Heart left ventricle (tissue), 13 donors: ENCODE measurements at regions not wholly inside any gene's neighbourhood (a gene's known extent, or its start where the extent isn't known, plus 50 kb on each side); places are given as distances from the start of the nearest gene placed in this dataset.

Source experiments
- POLR2A ChIP-seq, 2 donors: fragments of 450-650 bp; IDR thresholded peaks; one replicate each; pipeline ENCODE4 v1.6.1; 2017; ENCODE audit warnings: antibody characterized with exemption in 2 of 2, mild to moderate bottlenecking in 2 of 2, moderate library complexity in 2 of 2
- TF ChIP-seq, protein P1 (sequence below), 12 donors: fragments of 200-600 bp; sonication (generic) in 4 of 12; IDR thresholded peaks; one replicate each; pipeline versions ENCODE4 v1.5.0 to v1.8.0; 2018 to 2022; ENCODE audit warnings: antibody characterized with exemption in 12 of 12, mild to moderate bottlenecking in 5 of 12
- donor health status: ischemic (EF 13 %, LVEDD 7.1; RV severe dilation, severe dysfunction).
- donor health status: DM: no; HTN: yes; CAD: no.
- donor health status: DM: no; HTN: no; CAD: no.
- donor health status: ischemic (EF 25% LVEDD 6.9; RV normal size, moderate dysfunction).
- donor health status: ischemic (EF 25% LVEDD 5.7; RV mildly dilated, moderate dysfunction).
- donor health status: ischemic (EF 35%, LVEDD 5.7; RV mildly dilated, moderate dysfunction).
- donor health status: nonischemic (EF 11% LVEDD 7.7; RV severe dilation, severe dysfunction).
- donor health status: DM: yes; HTN: yes; CAD: no.
- donor health status: PGD.
- donor health status: ischemic (EF 29% LVEDD 5.4; RV normal size, mild dysfunction).
- donor health status: nonischemic (EF 23%, LVEDD 6.1; RV moderate dilation, normal function).

DNA sequence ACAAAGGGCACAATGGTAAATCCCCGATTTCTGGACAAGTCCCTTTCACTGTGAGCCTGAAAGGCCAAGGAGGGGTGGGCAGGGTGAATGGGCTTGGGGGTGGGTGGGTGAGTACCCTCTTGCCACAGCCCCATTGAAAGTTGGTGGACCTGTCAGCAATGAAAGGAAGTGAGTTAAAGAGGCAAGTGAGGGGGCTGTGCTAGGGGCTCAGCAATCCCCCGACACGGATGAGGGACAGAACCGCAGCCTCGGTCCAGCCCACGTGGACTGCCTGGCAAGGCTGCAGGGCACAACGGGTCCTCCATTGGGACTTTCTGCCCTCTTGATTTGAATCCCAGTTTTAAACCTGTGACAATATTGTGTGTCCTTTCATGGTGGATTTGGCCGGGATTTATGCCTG, 255.3 kb downstream of the FOXD2 start:
- TF ChIP-seq, protein P1, sequence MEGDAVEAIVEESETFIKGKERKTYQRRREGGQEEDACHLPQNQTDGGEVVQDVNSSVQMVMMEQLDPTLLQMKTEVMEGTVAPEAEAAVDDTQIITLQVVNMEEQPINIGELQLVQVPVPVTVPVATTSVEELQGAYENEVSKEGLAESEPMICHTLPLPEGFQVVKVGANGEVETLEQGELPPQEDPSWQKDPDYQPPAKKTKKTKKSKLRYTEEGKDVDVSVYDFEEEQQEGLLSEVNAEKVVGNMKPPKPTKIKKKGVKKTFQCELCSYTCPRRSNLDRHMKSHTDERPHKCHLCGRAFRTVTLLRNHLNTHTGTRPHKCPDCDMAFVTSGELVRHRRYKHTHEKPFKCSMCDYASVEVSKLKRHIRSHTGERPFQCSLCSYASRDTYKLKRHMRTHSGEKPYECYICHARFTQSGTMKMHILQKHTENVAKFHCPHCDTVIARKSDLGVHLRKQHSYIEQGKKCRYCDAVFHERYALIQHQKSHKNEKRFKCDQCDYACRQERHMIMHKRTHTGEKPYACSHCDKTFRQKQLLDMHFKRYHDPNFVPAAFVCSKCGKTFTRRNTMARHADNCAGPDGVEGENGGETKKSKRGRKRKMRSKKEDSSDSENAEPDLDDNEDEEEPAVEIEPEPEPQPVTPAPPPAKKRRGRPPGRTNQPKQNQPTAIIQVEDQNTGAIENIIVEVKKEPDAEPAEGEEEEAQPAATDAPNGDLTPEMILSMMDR (IDR thresholded peaks at IDR 0.05), result no peak
- TF ChIP-seq POLR2A (IDR thresholded peaks at IDR 0.05), result no peak
